Fibroblast of skin of left quadriceps (primary cell): ENCODE measurements at regions not wholly inside any gene's neighbourhood (a gene's known extent, or its start where the extent isn't known, plus 50 kb on each side); places are given as distances from the start of the nearest gene placed in this dataset.

Source experiments
- DNase-seq, 2 experiments: peaks; one replicate each; pipeline ENCODE4 v3.0.0-alpha.2; 2013; ENCODE audit warnings: low read depth in 2 of 2

- DNase-seq: no peak
Measured at GRCh38 chr13:85288698-85289097, 510.5 kb downstream of the SLITRK6 start.

- DNase-seq: no peak
Measured at GRCh38 chr13:85287528-85287927, 511.7 kb downstream of the SLITRK6 start.

GRCh38 chr13:85286081-85286480 lies 513.1 kb downstream of the SLITRK6 start:
- DNase-seq: no peak

DNA sequence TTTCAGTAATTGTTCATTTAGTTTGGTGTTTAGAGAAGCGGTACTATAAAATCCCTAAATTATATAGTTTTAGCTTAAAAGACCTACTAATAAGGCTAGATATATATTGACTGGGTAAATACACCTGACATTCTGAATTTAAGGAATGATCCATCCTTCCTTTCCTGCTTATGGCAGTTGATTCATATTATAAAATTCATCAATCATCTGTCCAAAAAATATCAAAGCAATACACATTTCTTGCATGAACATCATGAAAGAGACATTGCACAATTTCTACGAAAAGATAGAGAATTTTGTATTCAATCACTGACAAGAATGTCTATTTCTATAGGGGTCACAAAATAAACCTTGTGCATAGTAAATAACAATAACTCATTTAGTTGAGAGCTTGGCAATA lies 514.9 kb downstream of the SLITRK6 start:
- no peak for DNase-seq

- no peak for DNase-seq
Measured at GRCh38 chr13:85283408-85283807, 515.8 kb downstream of the SLITRK6 start.

DNA sequence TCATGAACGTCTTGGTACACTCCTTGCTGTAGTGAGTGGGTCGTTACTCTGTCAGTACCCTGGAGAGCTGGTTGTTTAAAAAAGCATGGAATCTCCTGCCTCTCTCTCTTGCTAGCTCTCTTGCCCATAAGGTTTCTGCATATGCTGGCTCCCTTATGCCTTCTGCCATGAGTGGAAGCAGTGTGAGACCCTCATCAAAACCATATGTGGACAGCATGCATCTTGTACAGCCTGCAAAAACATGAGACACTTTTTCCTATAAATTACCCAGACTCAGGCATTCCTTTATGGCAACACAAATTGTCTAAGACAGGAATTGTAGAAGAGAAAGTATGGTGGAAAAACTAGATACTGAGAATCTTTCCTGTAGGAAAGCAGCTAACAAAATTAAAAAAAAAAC lies 516.3 kb downstream of the SLITRK6 start:
- peak; percentile 52 for DNase-seq

DNA sequence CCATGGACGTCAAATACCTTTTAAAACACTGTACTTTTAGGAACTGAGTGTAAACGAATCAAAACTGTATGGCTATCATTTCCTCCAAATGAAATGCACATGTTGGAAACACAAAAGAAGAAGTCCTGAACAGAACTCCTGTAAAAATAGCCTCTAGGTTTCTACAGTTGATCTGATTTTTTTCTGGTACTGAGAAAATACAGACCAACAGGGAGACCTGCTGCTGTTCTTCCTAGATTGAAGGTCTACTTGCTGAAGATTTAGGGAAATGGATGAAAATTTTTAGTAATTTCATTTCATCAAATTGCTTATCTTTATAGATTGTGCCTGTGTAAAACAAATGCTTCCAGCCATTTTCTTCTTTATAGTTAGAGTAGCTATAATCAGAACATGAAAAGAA lies 520.4 kb downstream of the SLITRK6 start:
- DNase-seq: no peak

GRCh38 chr13:85277748-85278147 lies 521.5 kb downstream of the SLITRK6 start:
- DNase-seq: peak; percentile 9 to 12

GRCh38 chr13:85266771-85267170 lies 532.4 kb downstream of the SLITRK6 start:
- DNase-seq: no peak

DNA sequence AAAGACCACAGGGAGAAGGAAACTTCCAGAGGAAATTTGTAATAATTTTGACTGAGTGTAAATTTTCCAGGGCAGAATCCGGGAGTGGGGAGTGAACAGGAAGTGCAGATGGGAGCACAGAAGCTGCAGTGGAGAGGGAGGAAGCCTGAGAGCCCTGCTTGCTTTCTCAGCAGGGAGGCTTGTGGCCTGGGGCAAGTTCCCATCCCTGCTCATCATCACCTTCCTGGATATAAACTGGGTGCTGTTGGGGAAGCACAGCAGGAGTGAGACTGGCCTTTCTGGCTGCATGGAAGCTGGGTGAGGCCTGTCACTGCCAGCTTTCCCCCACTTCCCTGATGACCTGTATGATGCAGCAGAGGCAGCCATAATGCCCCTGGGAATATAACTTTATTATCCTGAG lies 532.9 kb downstream of the SLITRK6 start:
- peak in 1 of 2 experiments; percentile 4 for DNase-seq

- no peak for DNase-seq
Measured at GRCh38 chr13:85265296-85265695, 533.9 kb downstream of the SLITRK6 start.

GRCh38 chr13:85262499-85262898 lies 536.7 kb downstream of the SLITRK6 start:
- DNase-seq: no peak

DNA sequence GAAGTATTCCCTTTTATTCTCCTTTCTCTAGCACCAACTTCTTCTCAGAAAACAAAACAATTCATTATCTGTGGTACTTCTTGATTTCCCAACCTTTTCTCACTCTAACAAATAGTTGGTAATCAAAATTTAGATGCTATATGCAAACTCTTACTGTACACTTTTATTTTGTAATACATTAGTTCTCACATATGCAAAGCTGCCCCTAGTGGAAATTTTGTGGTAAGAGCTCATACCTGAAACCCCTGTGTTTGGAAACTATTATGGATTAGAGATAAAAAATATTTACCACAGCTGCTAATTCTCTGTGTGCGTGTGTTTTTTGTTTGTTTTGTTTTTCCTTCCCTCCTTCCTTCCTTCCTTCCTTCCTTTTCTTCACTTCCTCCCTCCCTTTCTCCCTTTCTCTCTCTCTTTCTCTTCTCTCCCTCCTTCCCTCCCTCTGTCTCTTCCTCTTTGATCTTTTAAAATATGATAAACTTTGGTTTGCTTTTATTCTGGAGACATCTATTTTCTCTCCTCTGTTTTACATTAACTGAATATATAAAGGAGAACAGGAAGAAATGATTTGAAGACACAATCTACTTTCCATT lies 537.4 kb downstream of the SLITRK6 start:
- DNase-seq: peak in 1 of 2 experiments; percentile 4

DNA sequence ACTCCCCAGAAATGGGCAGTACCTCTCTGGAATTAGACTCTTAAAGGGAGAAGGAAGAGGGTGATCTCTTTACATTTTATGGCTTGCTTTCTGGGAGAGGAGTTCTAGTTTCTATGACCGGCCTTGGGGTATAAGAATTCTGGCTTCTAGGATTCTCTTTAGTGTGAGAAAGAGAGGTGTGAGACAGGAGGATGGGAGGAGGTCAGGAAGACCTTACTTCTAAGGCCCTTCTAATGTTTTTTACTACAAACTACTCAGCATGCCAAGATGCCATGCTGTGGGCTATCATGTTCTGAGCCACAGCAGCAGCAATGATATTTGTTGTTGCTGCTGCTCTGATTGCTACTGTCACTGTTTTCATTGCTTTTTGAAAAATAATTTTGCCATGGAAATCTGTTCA lies 538.3 kb downstream of the SLITRK6 start:
- DNase-seq: no peak

DNA sequence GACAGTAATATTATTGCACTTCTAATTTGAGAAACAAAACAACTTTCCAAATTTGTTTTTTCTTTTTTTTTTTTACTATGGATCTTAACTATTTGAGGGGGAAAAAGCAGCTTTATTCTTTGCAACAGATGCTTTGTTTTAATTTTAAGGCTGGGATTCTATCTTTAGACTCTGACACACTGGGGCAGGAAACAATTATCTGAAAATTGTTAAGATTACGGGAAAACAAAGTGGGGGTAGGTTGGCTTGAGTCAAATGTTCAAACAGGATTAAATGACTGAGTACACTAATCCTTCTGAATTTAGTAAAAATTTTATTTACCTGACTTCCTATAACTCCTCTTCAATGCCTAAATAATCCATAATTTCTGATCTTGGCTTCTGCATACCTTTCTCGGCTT lies 543.2 kb downstream of the SLITRK6 start:
- peak; percentile 21 to 23 for DNase-seq

DNA sequence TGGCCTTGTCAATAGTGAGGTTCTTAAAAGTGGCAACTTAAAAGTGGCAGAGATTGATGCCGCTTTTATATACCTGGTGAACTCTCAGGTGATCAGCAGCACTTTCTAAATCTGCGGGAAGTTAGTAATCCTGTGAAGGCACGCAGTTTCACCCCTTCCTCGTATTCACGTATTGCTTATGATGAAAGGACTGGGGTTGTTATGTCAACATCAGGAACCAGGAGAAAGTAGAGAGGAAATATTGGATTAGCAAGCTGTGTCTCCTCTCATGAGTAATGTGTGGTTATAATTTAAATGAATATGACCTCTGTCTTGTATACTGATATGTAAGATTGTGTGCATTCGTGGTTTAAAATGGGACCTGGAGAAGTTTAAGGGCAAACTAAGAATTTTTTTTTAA lies 544.6 kb downstream of the SLITRK6 start:
- DNase-seq: no peak

- no peak for DNase-seq
Measured at GRCh38 chr13:85249151-85249550, 550.1 kb downstream of the SLITRK6 start.

- DNase-seq: no peak
Measured at GRCh38 chr13:85247780-85248179, 551.4 kb downstream of the SLITRK6 start.

DNA sequence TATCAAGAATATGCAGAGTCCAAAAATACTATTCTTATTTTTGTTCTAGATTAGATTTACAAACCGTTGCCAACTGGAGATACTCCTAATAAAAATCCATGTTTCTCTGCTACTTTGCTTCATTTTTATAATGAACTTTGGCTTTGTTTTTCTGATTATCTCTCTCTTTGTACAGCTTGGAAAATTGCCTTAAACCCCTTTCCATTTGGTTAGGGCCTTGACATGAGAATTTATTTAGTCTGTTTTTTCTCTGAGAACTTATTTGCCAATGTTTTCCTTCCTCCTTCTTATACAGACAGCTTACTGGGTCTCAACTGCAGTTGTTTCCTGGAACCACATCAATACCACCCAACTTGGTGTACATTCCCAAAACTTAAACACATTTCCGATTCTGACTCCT lies 555.4 kb downstream of the SLITRK6 start:
- no peak for DNase-seq

GRCh38 chr13:85241060-85241459 lies 558.2 kb downstream of the SLITRK6 start:
- DNase-seq: peak; percentile 8 to 27

GRCh38 chr13:85236413-85236812 lies 562.8 kb downstream of the SLITRK6 start:
- peak; percentile 45 to 60 for DNase-seq

DNA sequence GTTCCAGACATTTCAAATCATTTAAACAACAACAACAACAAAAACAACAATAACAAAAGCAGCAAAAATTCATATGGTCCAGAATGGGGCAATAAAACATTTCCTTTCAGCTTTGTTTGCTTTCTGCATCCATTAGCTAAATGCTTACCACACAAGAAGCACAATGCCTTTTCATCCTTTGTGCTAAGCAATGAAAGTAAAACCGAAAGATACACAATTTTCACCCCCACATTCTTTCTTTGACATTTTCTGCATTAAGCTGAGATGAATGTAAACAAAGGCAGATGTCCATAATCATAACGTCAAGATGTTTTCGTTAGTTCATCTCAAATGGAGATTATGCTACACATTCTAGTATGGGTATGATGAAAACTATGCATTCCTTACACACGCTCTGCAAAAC lies 568.5 kb downstream of the SLITRK6 start:
- DNase-seq: peak; percentile 26 to 32

DNA sequence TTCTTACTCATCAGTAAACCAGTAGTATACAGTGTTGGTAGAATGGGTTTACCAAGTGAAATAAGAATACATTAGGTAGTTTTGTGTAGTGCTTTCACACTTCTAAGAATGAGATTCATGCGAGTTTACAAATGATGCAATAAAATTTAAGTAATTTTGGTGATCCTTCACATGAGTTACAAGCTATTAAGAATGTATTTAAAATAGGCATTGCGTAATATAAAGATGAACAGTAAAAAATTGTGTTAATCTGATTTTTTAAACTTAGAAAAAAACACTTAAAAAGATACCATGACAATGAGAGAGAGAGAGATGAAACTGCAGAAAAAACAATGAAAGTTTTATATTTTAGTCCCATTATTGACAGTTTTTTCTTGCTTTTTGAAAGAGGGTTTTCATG lies 570.5 kb downstream of the SLITRK6 start:
- no peak for DNase-seq
